ENCODE measurements at regions not wholly inside any gene's neighbourhood (a gene's known extent, or its start where the extent isn't known, plus 50 kb on each side); places are given as distances from the start of the nearest gene placed in this dataset.

GRCh38 chr15:85297537-85297936 is 82.9 kb upstream of the AKAP13 start:
- H4K20me1 ChIP-seq (ENCODE audit: insufficient read depth, low read length): no peaks in the 10 kb centered on the region
- H3K4ac ChIP-seq (ENCODE audit: low read depth, low read length): no peak overlapping the region
- H3K4me3 ChIP-seq (ENCODE audit: insufficient read depth, low read depth, low read length): no peak overlapping the region
- H4K5ac ChIP-seq (ENCODE audit: low read depth, low read length): no peak overlapping the region
- ATAC-seq (ENCODE audit: low read depth) (no peak), DNase-seq (no peak)
- dilution Hi-C loops (cut with HindIII; ENCODE audit: low sequenced_read_pairs, unreplicated experiment): no loop called here
- H2AK5ac ChIP-seq (ENCODE audit: low read depth, low read length): no peak overlapping the region; the same call in none of the 2 replicates
- H3K27me3 ChIP-seq (ENCODE audit: control insufficient read depth, insufficient read depth, low read length): no peaks in the 10 kb centered on the region
- in situ Hi-C loops (cut with MboI; ENCODE audit: low sequenced_read_pairs): loop anchor here (25.0 kb wide), 2 partner anchors 135 to 335 kb away; no protein-coding TSS in a partner anchor
- H2BK20ac ChIP-seq (ENCODE audit: low read depth, low read length): no peak overlapping the region
- H3K9me1 ChIP-seq (ENCODE audit: insufficient read depth, low read length): no peaks in the 10 kb centered on the region
- H3K4me2 ChIP-seq (ENCODE audit: low read depth, low read length): no peak overlapping the region; the same call in 1 of the 2 replicates
- 100% methylated on average over 4 of the region's 7 CpGs; no CpG with 5 or more reads in 1 of the 2 experiments for WGBS, 2 experiments (ENCODE audit: extremely low coverage in 2 of 2, insufficient read length in 1 of 2)
- POLR2A ChIA-PET (ENCODE audit: unreplicated experiment): no interaction called here
- CTCF ChIA-PET: interaction anchor here (0.8 to 1.7 kb wide), 7 partner anchors 16 to 188 kb away, joined by 3 to 9 read pairs (median 5); no protein-coding TSS in a partner anchor
- no peak overlapping the region for H3K23ac ChIP-seq (ENCODE audit: low read depth, low read length)
- no peak overlapping the region for H2AK9ac ChIP-seq (replicated peaks; ENCODE audit: low read depth, low read length, poor library complexity)
- H2AFZ ChIP-seq (replicated peaks; ENCODE audit: low read length, poor library complexity): no peak overlapping the region
- H2BK15ac ChIP-seq (ENCODE audit: low read depth, low read length): no peak overlapping the region
- intact Hi-C loops (cut with micrococcal nuclease): loop anchor here (2.0 to 5.0 kb wide), 5 partner anchors 185 to 533 kb away; no protein-coding TSS in a partner anchor
- no peaks in the 10 kb centered on the region for H3K4me1 ChIP-seq (ENCODE audit: control insufficient read depth, insufficient read depth, low read length)
- TF ChIP-seq RAD21 (IDR thresholded peaks at IDR 0.05; ENCODE audit: low read length): no peak
- TF ChIP-seq CHD1 (IDR thresholded peaks at IDR 0.05; ENCODE audit: low read depth, low read length): no peak
- no peak overlapping the region for H4K91ac ChIP-seq (ENCODE audit: insufficient read depth, low read depth, low read length)
- no peaks in the 10 kb centered on the region for H3K9me3 ChIP-seq (ENCODE audit: control insufficient read depth, insufficient read depth, low read length)
- H3K36me3 ChIP-seq (ENCODE audit: control insufficient read depth, insufficient read depth, low read length): no peaks in the 10 kb centered on the region
- no peak overlapping the region for H3K27ac ChIP-seq (ENCODE audit: insufficient read depth, low read length)
- 0 out of 2 replicates have a peak overlapping the region, but pooled peaks have one; percentile 8 for H2BK120ac ChIP-seq (ENCODE audit: low read depth, low read length)
- no peak overlapping the region for H3K14ac ChIP-seq (replicated peaks; ENCODE audit: low read depth, low read length)
- no peak overlapping the region for H2BK5ac ChIP-seq (ENCODE audit: low read depth, low read length, poor library complexity, severe bottlenecking)
- no peak overlapping the region for H4K8ac ChIP-seq (ENCODE audit: low read depth in 2 of 2, low read length in 2 of 2)
- no TSS peak for BruUV-seq (replicated peaks)
- no peak overlapping the region for H3K56ac ChIP-seq (ENCODE audit: extremely low read depth, insufficient read depth, low read length)
- H3K79me1 ChIP-seq (ENCODE audit: low read depth in 1 of 2, low read length in 2 of 2): peaks cover 0 to 5% of the 10 kb centered on the region in 2 experiments; a peak in 1 of 4 replicates
- H3K9ac ChIP-seq (ENCODE audit: low read depth, low read length): no peak overlapping the region
- H3K18ac ChIP-seq (ENCODE audit: low read depth, low read length): no peak overlapping the region

Measured in IMR-90 (cell line).